VCaP (cell line): ENCODE measurements at regions not wholly inside any gene's neighbourhood (a gene's known extent, or its start where the extent isn't known, plus 50 kb on each side); places are given as distances from the start of the nearest gene placed in this dataset.

ENCODE experiments used
- H3K27ac ChIP-seq: fragments of 450-650 bp; 2 replicates; pipeline ENCODE4 v1.5.1; 2017
- CTCF ChIP-seq: fragments of 450-650 bp; conservative IDR thresholded peaks from 2 replicates; pipeline ENCODE4 v1.5.1; 2017; ENCODE audit warnings: mild to moderate bottlenecking, moderate library complexity

DNA sequence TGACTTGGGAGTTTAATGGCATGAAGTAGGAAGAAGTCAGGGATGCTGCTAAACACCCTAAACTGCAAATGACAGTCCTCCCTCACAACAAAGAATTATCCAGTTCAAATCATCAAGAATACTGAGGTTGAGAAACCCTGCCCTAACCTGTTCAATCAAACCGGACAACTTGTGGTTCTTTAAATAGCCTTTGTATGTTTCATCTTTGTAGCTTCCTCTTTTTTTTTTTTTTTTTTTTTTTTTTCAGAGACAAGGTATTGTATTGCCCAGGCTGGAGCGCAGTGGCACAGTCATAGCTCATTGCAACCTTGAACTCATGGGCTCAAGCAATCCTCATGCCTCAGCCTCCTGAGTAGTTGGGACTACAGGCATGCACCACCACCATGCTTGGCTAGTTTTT is 52.5 kb upstream of the TTC29 start:
- H3K27ac ChIP-seq = no peak overlapping the region
- no peak for TF ChIP-seq CTCF

- no peak overlapping the region for H3K27ac ChIP-seq
- no peak for TF ChIP-seq CTCF
Measured at GRCh38 chr4:147003956-147004809, 58.5 kb upstream of the TTC29 start.

DNA sequence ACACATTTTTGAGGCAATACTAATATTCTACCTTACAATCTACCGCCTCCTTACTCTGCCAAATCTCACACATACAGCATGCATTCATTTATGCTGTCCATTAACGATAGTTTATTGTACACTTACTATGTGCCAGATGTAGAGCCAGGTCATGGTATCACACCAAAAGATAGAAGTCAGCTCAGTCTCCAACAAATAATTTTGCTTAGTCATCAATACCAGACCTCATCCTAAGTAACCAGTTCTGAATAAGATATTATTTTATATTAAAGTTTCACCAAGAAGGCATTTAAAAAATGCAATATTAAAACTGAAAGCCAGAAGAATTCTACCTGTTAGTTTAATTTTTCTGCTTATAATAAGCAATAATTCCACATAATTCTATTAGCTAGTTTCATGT is 60.6 kb upstream of the TTC29 start:
- no peak for TF ChIP-seq CTCF
- no peak overlapping the region for H3K27ac ChIP-seq

GRCh38 chr4:147009875-147010274 is 64.2 kb upstream of the TTC29 start:
- no peak overlapping the region for H3K27ac ChIP-seq
- no peak for TF ChIP-seq CTCF

- TF ChIP-seq CTCF = no peak
- no peak overlapping the region for H3K27ac ChIP-seq
Measured at GRCh38 chr4:147011411-147011810, 65.7 kb upstream of the TTC29 start.

- no peak for TF ChIP-seq CTCF
- H3K27ac ChIP-seq = no peak overlapping the region
Measured at GRCh38 chr4:147012059-147012707, 66.5 kb upstream of the TTC29 start.

GRCh38 chr4:147014946-147015345 is 69.3 kb upstream of the TTC29 start:
- no peak overlapping the region for H3K27ac ChIP-seq

More at GRCh38 chr4:147014946-147015345, 69.3 kb upstream of the TTC29 start:
- TF ChIP-seq CTCF = no peak
